ENCODE measurements at regions not wholly inside any gene's neighbourhood (a gene's known extent, or its start where the extent isn't known, plus 50 kb on each side); places are given as distances from the start of the nearest gene placed in this dataset.

DNA sequence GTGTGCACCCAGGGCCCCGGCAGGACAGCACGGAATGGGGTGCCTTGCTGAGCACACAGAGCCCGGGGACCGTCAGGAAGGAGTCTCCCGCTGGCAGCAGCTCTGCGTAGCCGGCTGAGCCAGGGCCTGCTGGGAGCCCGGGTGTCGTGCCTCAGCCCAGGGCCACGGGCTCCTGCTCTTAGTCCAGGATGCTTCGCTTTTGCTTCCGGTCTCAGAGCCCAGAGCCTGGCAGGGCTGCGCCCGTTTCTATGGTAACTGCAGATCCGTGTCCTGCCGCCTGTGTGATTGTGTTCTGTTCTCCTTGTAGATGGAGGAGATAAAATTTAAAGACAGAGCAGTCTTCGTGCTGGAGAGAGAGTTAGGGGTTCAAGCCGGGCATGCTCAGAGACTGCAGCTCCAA lies 53.7 kb upstream of the DPYSL4 start:
- no peak overlapping the region for H2AFZ ChIP-seq (ENCODE audit: insufficient read depth, low read depth, low read length, poor library complexity, severe bottlenecking)
- intact Hi-C loops (cut with micrococcal nuclease), result no loop called here
- Mint-ChIP-seq H3K27me3 (peaks cover 14% of the 10 kb centered on the region), H3K27ac (no peak overlapping the region), H3K4me1 (no peaks in the 10 kb centered on the region), H3K9me3 (ENCODE audit: insufficient read depth) (no peaks in the 10 kb centered on the region), H3K4me3 (no peak overlapping the region)
- DNase-seq, result no peak
- H3K9me3 ChIP-seq (ENCODE audit: control extremely low read depth in 1 of 3, control insufficient read depth in 2 of 3, insufficient read depth in 1 of 3, low read length in 2 of 3), result peaks cover 0 to 13% (median 0%) of the 10 kb centered on the region in 3 donors
- no peak for ATAC-seq (ENCODE audit: low read depth)
- WGBS (ENCODE audit: insufficient coverage), result 59% methylated on average over 18 of the region's 18 CpGs
- CTCF ChIA-PET, result no interaction called here
- H3K79me2 ChIP-seq (ENCODE audit: control insufficient read depth, insufficient read depth, low read length), result no peaks in the 10 kb centered on the region
- TF ChIP-seq, protein P1, sequence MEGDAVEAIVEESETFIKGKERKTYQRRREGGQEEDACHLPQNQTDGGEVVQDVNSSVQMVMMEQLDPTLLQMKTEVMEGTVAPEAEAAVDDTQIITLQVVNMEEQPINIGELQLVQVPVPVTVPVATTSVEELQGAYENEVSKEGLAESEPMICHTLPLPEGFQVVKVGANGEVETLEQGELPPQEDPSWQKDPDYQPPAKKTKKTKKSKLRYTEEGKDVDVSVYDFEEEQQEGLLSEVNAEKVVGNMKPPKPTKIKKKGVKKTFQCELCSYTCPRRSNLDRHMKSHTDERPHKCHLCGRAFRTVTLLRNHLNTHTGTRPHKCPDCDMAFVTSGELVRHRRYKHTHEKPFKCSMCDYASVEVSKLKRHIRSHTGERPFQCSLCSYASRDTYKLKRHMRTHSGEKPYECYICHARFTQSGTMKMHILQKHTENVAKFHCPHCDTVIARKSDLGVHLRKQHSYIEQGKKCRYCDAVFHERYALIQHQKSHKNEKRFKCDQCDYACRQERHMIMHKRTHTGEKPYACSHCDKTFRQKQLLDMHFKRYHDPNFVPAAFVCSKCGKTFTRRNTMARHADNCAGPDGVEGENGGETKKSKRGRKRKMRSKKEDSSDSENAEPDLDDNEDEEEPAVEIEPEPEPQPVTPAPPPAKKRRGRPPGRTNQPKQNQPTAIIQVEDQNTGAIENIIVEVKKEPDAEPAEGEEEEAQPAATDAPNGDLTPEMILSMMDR (IDR thresholded peaks at IDR 0.05), result no peak
- TF ChIP-seq EZH2 (IDR thresholded peaks at IDR 0.05; ENCODE audit: borderline replicate concordance, insufficient read depth, low read depth, low read length, poor library complexity, severe bottlenecking), result no peak
- H4K20me1 ChIP-seq (ENCODE audit: control insufficient read depth, insufficient read depth, low read length, poor library complexity, severe bottlenecking), result no peaks in the 10 kb centered on the region
- H3K4me1 ChIP-seq (ENCODE audit: control insufficient read depth in 2 of 2, insufficient read depth in 2 of 2, low read length in 2 of 2), result no peaks in the 10 kb centered on the region
- POLR2A ChIA-PET, result no interaction called here
- H3K27me3 ChIP-seq (replicated peaks in 1 of 4; ENCODE audit: control extremely low read depth in 1 of 4, control insufficient read depth in 3 of 4, insufficient read depth in 4 of 4, low read length in 3 of 4), result peaks cover 0 to 8% (median 0%) of the 10 kb centered on the region in 4 experiments
- H3K4me3 ChIP-seq (ENCODE audit: control extremely low read depth in 1 of 5, extremely low read depth in 1 of 5, insufficient read depth in 1 of 5, low read depth in 2 of 5, low read length in 4 of 5), result no peak overlapping the region
- no peak overlapping the region for H3K4me2 ChIP-seq (replicated peaks; ENCODE audit: low read depth, low read length, poor library complexity, severe bottlenecking)
- H3K9ac ChIP-seq (ENCODE audit: low read length), result no peak overlapping the region
- no peaks in the 10 kb centered on the region for H3K36me3 ChIP-seq (replicated peaks in 1 of 2; ENCODE audit: control extremely low read depth in 1 of 2, control insufficient read depth in 1 of 2, extremely low read depth in 1 of 2, insufficient read depth in 2 of 2, low read length in 1 of 2)
- no peak overlapping the region for H3K27ac ChIP-seq (ENCODE audit: low read length in 2 of 2)

DNA sequence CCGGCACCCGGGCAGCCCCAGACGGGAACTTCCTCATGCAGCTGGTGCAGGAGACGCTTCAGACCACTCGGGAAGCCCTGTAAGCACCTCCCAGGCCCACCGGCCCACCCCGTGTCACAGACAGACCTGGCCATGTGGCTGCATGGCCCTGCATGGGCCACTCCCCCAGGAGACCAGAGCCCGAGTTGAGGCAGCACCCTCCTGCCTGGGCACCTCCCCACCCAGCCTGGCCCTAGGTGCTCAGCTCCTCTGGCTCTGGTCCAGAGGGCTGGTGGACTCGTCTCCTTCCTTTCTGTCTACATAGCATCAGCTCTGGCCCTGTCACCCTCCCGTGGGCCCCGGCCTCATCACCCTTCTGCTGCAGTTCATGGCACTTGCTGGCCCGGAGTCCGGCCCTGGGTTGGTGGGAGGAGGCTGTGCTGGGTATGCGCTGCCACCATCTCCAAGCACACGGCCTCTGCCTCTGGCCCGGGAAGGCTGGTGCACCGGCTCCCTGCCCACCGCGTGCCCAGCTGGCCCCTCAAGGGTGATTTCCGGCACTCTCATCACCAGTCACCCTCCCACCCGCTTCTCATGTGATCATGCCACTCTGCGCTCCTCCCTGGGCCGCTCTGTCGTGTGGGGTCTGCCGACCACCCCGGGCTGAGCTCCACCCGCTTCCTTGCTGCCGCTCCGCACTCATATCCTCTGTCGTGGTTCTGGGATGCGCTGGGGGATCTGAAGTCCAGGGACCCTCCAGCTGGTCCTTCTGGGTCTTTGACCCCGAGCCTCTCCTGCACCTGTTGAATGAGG lies 53.1 kb upstream of the DPYSL4 start:
- no peak overlapping the region for H3K4me2 ChIP-seq (replicated peaks; ENCODE audit: low read depth, low read length, poor library complexity, severe bottlenecking)
- no peak overlapping the region for H2AFZ ChIP-seq (ENCODE audit: insufficient read depth, low read depth, low read length, poor library complexity, severe bottlenecking)
- H3K27ac ChIP-seq (ENCODE audit: low read length in 2 of 2), result no peak overlapping the region
- no peaks in the 10 kb centered on the region for H3K79me2 ChIP-seq (ENCODE audit: control insufficient read depth, insufficient read depth, low read length)
- DNase-seq, result no peak
- H3K36me3 ChIP-seq (replicated peaks in 1 of 2; ENCODE audit: control extremely low read depth in 1 of 2, control insufficient read depth in 1 of 2, extremely low read depth in 1 of 2, insufficient read depth in 2 of 2, low read length in 1 of 2), result no peaks in the 10 kb centered on the region
- H4K20me1 ChIP-seq (ENCODE audit: control insufficient read depth, insufficient read depth, low read length, poor library complexity, severe bottlenecking), result no peaks in the 10 kb centered on the region
- no peaks in the 10 kb centered on the region for H3K4me1 ChIP-seq (ENCODE audit: control insufficient read depth in 2 of 2, insufficient read depth in 2 of 2, low read length in 2 of 2)
- no peak for TF ChIP-seq EZH2 (IDR thresholded peaks at IDR 0.05; ENCODE audit: borderline replicate concordance, insufficient read depth, low read depth, low read length, poor library complexity, severe bottlenecking)
- Mint-ChIP-seq H3K27ac (no peak overlapping the region), H3K4me1 (no peaks in the 10 kb centered on the region), H3K9me3 (ENCODE audit: insufficient read depth) (no peaks in the 10 kb centered on the region), H3K27me3 (peaks cover 14% of the 10 kb centered on the region), H3K4me3 (no peak overlapping the region)
- CTCF ChIA-PET, result no interaction called here
- intact Hi-C loops (cut with micrococcal nuclease), result no loop called here
- H3K4me3 ChIP-seq (ENCODE audit: control extremely low read depth in 1 of 5, extremely low read depth in 1 of 5, insufficient read depth in 1 of 5, low read depth in 2 of 5, low read length in 4 of 5), result no peak overlapping the region
- POLR2A ChIA-PET, result no interaction called here
- peaks cover 0 to 8% (median 0%) of the 10 kb centered on the region in 4 experiments for H3K27me3 ChIP-seq (replicated peaks in 1 of 4; ENCODE audit: control extremely low read depth in 1 of 4, control insufficient read depth in 3 of 4, insufficient read depth in 4 of 4, low read length in 3 of 4)
- H3K9ac ChIP-seq (ENCODE audit: low read length), result no peak overlapping the region
- 74% methylated on average over 32 of the region's 32 CpGs for WGBS (ENCODE audit: insufficient coverage)
- peaks cover 0 to 13% (median 0%) of the 10 kb centered on the region in 3 donors for H3K9me3 ChIP-seq (ENCODE audit: control extremely low read depth in 1 of 3, control insufficient read depth in 2 of 3, insufficient read depth in 1 of 3, low read length in 2 of 3)
- ATAC-seq (ENCODE audit: low read depth), result no peak

Data from B cell (primary cell).